Activated CD8-positive, alpha-beta memory T cell treated with anti-CD3 and anti-CD28 coated beads for 48 hours (primary cell): ENCODE measurements at regions not wholly inside any gene's neighbourhood (a gene's known extent, or its start where the extent isn't known, plus 50 kb on each side); places are given as distances from the start of the nearest gene placed in this dataset.
"Not testable (repeated sequence)": the region's sequence is repeated elsewhere in the genome, so short reads cannot be mapped to it uniquely, and the experiment has no call there.

ENCODE experiments used
- DNase-seq, 3 experiments: peaks; one replicate each; pipeline ENCODE4 v3.0.0-alpha.2; 2020; ENCODE audit warnings: low read depth in 2 of 3, low spot score in 2 of 3

DNA sequence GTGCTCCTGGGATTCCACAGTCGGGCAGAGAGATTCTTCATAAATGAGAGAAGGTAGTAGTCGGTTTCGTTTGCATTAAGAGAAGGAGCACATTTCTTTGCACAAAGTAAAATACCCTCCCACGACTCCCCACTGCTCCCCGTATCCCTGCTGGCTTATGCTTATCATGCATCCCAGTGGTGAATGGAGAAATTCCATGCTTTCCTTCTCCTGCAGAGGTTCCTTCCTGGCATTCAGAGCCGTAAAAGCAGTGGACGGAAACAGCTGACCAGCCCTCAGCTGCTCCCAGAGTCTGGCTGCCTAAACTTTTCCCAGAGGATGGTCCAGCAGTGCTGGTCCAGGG, 93.1 kb downstream of the C9orf152 start:
- DNase-seq, result no peak

DNA sequence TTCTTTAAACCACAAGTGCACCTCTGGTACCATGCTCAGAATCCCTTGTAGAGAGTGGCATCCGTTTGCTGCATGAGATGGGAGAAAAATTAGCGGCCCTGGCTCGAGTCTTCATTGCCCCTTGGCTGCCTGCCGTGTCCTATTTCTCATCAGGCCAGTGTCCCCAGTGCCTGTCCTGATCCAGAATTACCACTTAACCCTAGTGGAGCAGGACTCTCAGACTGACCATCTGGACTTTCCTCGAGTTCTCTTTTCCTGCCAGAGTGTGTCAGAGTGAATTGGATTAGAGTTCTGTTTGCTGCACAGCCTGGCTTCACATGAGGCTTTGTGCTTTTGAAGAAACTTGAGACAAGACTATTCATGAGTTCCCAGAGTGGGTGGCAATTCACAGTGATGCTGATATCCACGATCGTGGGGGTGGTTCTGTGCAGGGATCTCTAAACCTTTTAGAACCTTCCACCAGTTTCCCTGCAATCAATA, 92.6 kb downstream of the C9orf152 start:
- DNase-seq, result no peak

DNA sequence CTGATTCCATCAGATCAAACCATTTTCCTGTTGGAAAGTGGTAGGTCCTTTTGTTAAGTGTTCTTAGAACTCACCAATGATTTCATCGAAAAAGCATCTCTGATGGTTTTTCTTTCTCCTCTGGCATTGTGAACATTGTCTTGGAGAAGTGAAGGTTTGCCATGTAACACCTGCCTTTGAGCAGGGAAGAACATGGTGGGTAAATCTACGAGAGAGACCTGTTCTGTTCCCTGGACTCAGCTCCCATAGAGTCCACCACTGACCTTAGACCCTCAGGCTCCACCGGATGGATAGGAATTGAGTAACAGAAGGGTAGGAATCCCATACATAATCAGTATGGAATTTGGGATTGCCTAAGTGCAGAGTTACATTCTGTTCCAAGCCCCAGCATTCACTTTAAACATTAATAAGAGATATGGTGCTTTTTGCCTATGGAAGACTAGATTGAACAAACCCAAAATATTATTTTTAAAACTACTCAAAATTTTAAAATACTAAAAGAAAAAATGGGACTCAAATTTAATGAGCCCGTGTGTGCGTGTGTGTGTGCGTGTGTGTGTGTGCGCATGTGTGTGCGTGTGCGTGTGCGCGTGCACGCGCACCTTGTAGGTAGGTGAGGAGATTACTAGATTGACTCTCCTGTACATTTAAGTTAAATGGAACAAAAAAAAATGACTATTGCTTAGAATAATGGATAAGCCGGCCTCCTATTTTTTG, 92.0 kb downstream of the C9orf152 start:
- no peak for DNase-seq

DNA sequence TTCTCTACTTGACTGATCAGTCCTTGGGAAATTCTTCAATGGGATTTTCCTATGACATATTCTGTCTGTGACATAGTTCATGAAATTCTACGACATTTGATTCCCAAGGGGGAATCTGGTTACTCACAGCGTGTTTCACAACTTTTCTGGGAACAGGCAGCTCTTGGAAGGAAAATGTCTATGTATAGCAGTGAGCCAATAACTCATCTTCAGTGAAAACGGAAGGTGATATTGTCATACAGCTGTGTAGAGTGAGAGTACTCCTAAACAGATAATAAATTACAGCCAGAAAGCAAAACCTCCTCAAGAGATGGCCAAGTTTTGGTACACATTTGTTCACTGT, 91.4 kb downstream of the C9orf152 start:
- no peak for DNase-seq

DNA sequence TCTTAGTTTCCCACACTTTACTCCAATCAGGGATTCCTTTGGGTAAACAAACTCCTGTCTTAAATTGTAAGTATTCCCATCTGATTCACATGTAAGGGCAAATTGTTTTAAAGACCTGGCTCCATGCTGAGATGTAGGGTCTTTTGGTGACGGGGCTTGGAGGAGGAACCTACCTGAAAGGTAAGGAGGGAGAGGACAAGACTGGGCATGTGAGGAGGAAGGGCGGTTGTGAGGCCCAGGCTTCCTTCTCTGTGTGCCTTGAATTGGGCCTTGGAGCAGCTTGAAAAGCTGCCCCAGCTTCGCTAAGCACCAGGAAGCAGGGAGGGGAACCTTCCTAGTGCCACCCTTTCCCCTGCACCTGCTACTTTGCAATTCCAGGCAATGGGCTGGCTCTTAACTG, 86.8 kb downstream of the C9orf152 start:
- no peak for DNase-seq

DNA sequence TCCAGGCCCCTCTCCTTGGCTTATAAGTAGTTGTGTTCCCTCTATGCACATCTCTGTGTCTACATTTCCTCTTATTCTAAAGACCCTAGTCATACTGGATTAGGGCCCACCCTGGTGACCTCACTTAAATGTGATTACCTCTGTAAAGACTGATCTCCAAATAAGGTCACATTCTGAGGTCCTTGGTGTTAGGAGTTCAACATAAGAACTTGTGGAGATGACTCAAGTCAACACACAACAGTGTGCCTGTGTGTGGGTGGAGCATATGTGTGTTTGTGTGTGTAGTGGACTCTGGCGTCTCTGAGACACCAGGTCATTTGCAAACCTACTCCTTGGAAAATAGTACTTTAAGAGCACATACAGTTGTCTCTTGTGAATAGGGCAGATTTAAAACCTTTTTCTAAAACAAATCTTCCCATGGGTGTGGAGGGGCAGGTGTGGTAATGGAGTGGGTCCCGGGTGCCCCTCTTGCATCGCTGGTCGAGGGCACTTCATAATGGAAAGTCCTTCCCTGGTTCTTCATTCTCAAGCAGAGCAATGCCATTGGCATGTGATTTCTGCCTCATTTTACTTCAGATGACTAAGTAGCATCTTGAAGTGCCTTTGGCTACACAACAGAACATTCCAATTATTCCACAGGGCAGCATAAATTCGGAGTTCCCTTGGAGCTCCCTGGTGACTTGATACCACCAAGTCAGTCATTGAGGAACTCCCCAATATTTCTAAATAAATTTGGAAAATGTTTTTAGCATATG, 84.4 kb downstream of the C9orf152 start:
- DNase-seq, result no peak

DNA sequence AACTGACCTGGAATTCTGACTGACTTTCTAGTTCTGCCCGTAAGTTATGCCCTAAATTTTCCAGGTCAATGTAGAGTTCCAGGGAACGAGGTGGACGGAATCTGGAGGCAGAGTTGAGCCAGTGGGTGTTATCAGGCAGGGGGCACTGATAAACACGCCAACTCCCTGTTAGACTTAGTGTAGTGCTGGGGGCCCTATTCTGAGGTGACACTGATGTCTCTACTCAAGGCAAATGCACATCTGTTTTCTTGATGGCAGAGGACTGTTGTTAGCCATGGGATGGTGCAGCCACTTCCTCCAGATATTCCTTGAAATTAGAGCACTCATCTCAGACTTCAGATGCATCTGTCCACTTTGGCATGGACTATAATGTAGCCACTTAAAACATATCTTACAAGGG, 83.5 kb downstream of the C9orf152 start:
- no peak for DNase-seq

DNA sequence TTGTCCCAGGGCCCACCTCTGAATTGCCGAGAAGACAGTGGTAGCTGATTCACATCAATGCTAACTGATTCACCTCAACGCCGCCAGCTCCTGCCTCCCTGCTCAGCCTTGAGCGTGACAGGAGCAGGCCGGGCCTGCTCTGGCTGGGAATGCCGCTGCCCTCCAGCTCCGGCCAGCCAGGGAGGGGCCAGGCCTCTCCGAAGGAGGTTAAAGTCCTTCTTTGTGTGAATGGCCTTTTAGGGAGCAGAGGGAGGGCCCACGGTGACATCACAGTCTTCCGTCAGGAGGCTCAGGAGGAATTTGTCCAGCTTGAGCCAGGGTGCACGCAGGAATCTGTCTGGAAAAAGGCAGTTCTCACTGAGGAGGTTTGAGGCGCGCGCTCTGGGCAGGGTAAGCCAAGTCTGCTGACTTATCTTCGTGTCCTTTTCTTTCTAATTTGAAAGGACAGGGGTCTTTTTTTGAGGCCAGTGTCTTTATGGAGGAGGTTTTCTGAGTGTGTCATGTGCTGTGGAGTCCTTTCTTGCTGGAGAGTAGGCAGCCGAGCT, 82.7 kb downstream of the C9orf152 start:
- no peak for DNase-seq

DNA sequence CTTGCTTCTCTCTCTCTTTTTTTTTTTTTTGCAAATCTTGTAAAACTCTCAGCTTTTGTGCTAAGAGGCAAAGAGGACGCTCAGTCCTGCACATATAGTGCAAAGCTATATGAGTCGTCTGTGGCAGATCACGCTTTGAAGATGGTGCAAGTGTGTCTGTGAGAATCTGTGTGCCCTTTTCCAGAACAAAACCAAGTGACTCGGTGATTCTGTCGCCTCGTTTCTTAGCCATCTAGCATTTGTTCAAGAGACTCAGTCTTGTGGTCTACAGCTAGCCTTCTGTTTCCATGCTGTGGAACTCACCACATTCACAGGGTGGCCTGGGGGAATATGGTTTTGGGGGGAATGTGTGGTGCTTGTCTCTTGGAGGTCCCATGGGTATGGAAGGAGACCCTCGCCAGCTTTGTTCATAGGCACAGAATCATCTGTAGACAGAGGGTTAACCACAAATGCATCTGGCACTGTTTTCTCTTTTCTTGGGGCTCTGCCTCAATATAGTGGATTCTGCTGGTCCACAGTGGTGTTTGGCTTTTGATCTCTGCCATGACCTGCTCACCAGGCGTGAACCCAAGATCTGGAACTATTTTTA, 82.1 kb downstream of the C9orf152 start:
- DNase-seq, result no peak

DNA sequence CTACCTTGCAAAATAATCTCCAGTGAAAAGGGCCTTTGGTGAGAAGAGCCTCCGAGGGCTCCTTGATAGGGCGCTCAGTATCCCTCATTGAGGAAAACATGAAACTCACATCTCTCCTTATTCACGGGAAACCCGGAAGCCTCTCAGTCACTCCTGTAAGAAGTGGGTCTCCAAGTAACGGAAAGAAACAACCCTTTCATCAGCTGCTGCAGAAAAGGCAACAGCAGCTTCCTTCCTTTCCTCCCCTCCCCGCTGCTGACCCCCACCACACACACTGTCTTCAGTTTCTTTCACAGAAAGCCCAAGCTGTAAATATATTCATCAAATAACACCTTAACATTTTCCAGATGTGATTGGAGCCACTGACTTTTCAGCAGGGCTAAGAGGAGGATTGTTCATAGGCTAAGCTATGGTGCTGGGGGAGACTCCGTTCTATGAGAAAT, 81.4 kb downstream of the C9orf152 start:
- no peak for DNase-seq

DNA sequence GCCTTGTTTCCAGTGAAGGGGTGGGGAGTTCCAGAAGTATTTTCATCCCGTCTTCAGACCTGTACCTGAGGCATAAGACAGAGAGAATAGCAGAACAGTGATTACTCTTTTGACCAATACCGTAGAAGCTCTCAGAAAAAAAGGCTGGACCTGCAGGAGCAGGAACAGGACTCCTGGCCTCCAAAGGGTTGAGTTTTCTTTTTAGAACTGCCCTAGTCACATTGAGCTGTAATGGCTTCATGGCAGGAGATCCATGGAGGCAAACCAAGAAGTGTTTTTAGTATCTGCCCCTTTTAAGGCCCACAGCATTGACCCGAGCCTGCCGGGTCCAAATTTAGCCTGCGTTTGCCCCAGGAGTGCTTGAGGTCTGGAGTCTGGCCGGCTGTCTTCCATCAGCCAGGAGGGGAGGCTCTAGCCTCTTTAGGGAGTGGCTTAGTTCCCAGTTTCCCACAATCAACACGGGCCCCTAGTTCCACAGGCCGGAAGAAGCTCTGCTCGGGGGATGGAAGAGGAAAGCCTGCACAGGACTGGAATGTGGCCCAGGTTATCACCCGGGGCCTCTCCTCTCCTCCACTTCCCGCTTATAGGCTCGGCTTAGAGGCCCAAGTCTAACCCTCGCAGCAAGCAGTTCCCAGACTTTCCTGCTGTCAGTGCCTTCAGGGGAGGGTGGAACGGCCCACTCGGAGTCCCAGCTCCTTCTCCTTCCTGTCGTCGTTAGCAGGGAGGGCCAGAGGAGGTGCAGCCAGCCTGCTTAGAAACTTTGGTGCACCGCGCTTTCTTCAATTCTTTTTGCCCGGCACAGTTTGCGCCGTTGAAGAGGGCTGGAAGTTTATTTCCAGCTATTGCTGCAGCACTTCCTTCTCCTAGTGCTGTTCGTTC, 80.7 kb downstream of the C9orf152 start:
- no peak for DNase-seq

DNA sequence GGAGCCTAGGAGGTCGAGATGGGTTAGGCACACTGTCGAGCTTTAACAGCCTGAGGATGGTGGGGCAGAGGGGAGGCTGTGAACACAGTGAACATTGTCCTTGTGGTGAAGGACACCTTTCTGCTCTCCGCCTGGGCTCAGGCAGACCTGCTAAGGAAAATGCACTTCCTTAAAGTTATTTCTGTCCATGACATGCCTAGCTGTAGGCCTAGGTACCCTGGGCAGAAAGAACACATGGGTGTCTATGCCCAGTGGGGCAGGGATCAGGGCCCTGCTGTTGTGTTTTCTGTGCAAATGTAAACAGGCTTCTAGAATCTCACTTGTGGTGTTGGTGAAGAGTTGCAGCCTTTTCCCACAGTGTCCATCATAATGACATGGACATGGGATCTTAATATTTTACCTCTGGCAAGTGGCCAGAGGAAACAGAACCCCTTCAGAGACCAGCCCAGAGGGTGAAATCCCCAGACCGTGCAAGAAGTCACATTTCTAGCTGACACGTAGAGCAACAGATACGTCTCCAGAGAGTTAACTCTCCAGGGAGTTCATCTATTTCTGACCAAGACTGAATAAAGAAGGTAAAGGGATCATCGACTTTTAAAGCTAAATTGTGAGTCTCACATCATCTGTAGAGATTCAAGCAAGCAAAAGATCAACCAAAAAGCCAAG, 79.2 kb downstream of the C9orf152 start:
- DNase-seq, result no peak

DNA sequence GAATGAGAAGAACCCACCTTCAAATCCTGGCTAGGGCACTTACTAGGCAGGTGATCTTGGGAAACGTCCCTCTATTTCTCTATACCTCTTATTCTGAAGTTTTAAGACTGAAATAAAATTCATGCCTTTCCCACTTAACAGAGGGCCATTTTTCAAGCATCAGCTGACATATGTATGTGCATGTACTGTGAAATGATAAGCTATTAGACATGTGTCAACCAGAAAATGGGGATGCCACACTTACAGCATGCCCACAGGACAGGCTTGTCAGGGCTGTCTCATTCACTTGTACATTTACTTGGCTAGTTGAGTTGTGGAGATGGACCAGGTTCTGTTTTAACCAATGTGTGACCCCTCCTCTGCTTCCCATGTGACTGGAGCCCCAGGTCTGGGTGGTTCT, 78.5 kb downstream of the C9orf152 start:
- no peak for DNase-seq

DNA sequence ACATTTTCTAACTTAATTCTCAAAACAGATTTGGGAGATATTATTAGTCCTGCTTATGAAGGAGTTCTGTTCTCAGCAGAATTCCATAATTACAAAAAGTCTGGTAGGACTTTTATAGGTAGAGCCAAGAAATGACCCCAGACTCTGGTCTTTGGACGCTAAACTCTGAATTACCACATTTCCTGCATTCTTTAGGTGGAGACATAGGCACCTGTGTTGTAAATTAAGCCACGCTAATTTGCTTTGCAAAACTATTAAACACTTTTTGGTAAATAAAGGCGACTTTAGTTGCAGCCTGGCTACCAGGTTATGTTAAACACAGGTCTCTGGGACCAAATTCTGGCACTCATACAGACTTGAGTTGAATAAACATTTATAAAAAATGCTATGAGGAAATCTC, 77.7 kb downstream of the C9orf152 start:
- no peak for DNase-seq

DNA sequence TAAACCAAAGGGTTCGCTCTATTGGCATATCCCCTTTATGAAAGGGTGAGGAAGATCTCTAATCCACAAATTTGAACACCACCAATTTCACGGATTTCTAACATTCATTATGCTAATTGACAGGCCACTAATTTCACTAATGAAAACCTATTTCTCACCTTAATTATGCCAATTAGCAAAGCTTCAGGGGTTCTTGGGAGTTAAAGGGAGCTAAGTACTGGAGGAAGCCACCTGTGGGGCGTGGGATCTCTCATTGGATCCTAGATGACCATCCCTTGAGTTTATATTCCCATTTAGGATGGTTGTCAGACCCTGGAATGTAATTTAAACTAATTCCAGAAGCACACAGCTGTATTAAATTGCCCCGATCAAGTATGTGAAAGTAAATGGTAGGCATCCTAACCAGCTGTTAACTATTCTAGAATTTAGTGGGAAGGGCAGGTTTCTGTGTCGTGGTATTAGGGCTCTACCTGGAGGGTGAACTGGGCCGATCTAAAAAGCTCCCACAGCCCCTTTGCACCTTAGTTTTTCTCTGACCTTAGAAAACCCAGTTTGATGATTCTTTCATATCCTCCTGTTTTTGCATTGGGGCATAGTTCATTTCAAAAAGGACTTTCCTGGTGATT, 77.1 kb downstream of the C9orf152 start:
- DNase-seq, result no peak

DNA sequence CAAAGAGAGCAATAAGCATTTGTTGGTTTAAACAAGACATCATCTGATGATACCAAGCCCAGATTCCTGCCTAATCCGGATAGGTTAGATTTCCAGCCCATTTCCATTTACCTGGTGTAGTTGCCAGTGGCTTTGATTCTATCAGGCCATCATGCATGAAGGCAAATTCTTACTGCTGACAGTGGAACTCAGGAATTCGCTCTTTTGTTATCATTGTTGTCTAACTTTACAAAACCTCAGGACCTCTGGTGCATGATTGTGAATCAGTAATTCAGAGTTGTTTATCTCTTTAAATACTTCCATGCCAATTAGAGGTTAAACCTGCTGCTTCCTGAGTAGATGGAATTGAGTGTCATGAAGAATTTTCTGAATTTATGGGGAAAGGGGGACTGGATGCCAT, 76.5 kb downstream of the C9orf152 start:
- no peak for DNase-seq

DNA sequence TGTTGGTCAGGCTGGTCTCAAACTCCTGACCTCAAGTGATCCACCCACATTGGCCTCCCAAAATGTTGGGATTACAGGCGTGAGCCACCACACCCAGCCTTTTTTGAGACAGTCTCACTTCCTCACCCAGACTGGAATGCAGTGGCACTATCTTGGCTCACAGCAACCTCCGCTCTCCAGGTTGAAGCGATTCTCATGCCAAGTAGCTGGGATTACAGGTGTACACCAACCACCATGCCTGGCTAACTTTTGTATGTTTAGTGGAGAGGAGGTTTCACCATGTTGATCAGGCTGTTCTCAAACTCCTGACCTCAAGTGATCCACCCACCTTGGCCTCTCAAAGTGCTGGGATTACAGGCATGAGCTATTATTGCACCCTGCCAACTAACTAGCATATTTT, 75.4 kb downstream of the C9orf152 start:
- not testable (repeated sequence) for DNase-seq

DNA sequence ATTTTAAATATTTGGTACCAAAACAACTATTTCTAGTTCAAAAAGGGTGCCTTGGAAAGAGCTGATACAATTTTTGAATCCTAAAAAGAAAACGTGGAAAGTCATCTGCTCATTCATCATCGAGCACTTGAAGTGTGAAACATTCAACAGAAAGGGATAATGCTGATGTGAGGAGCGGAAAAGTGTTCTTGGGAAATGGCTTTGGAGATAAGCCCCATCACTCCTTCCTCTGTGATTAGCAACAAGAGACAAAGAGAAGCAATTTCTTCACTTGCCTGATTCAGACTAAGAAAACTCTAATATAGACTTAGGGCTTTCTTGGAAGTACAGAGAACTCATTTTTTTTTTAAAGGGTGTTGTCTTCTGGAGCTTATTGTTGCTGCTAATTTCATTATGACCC, 74.9 kb downstream of the C9orf152 start:
- DNase-seq, result no peak

DNA sequence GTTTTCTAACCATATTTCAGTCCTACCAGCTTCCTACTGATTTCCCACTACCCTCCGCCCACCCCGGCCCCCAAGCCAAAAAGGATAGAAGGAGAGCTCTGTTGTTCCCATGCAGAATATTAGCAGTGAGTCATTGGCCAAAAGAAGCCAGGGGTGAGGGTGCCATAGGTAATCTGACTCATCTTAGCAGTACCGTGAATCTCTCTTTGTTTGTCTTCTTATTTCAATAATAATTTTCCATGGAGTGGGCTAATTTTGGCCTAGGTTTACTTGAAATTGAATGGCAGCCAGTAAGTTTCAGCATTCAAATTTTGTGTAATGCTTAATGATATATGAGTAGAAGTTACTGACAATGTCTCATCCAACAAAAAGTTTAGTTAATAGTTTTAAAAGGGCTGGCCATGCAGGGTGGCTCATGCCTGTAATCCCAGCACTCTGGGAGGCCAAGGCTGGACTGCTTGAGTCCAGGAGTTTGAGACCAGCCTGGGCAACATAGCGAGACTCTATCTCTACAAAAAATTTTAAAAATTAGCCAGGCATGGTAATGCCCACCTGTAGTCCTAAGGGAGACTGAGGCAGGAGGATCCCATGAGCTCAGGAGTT, 74.2 kb downstream of the C9orf152 start:
- DNase-seq, result no peak

DNA sequence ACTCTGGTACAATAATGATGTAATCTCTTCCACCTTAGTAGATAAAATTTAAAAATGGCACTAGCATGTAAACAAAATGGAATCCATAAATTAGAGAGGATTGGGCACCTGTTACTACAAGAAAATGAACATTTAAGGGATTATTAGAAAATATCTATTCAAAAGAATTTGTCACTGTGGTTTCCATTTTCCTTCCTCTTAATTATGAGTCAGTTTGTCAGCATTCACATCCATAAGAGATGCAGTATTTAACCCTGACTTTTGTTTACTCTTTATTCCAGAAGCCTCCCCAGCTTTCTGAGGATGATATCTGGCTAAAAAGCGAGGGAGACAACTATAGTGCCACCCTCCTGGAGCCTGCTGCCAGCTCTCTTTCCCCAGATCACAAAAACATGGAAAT, 72.1 kb downstream of the C9orf152 start:
- DNase-seq, result no peak
